Natural killer cell (primary cell): ENCODE measurements at regions not wholly inside any gene's neighbourhood (a gene's known extent, or its start where the extent isn't known, plus 50 kb on each side); places are given as distances from the start of the nearest gene placed in this dataset.

Experiments
- ATAC-seq, 3 donors: fragments of 150-1000 bp in 2 of 3; fragments of 200-7000 bp in 1 of 3; cut with Tn5 transposase; 1 replicate in 1 of 3; 2 replicates in 2 of 3; pipeline ENCODE4 v1.10.0; 2021; ENCODE audit warnings: mild to moderate bottlenecking in 2 of 3, moderate library complexity in 2 of 3
- DNase-seq, 2 donors: peaks; one replicate each; pipeline versions ENCODE4 v3.0.0 to v3.0.0-alpha.2; 2013 to 2021; ENCODE audit warnings: mixed read lengths in 1 of 2
- H3K27ac ChIP-seq: one replicate; pipeline ENCODE4 v1.5.1; 2013; ENCODE audit warnings: mild to moderate bottlenecking, low read length
- H3K27me3 ChIP-seq: one replicate; pipeline ENCODE4 v1.6.1; 2013; ENCODE audit warnings: low read length; ENCODE audit not compliant: control insufficient read depth, insufficient read depth
- H3K36me3 ChIP-seq: one replicate; pipeline ENCODE4 v1.6.1; 2013; ENCODE audit warnings: low read length; ENCODE audit not compliant: control insufficient read depth, insufficient read depth
- H3K4me1 ChIP-seq: one replicate; pipeline ENCODE4 v1.6.1; 2013; ENCODE audit warnings: low read length; ENCODE audit not compliant: control insufficient read depth, insufficient read depth
- H3K4me3 ChIP-seq: one replicate; pipeline ENCODE4 v1.5.1; 2013; ENCODE audit warnings: low read length
- H3K9me3 ChIP-seq: one replicate; pipeline ENCODE4 v1.6.1; 2013; ENCODE audit warnings: low read length; ENCODE audit not compliant: control insufficient read depth, insufficient read depth
- H3K27ac Mint-ChIP-seq, 2 donors: one replicate each; pipeline ENCODE4 v1.8.0; 2022; ENCODE audit warnings: mild to moderate bottlenecking in 2 of 2, mixed read lengths in 2 of 2, moderate library complexity in 1 of 2
- H3K27me3 Mint-ChIP-seq, 2 donors: one replicate each; pipeline ENCODE4 v1.8.0; 2022; ENCODE audit warnings: low read depth in 2 of 2, mixed read lengths in 2 of 2
- H3K36me3 Mint-ChIP-seq: one replicate; pipeline ENCODE4 v1.8.0; 2022; ENCODE audit warnings: mixed read lengths
- H3K4me1 Mint-ChIP-seq, 2 donors: one replicate each; pipeline ENCODE4 v1.8.0; 2022; ENCODE audit warnings: mixed read lengths in 2 of 2
- H3K4me3 Mint-ChIP-seq: one replicate; pipeline ENCODE4 v1.8.0; 2022; ENCODE audit warnings: mild to moderate bottlenecking, moderate library complexity, mixed read lengths
- H3K9me3 Mint-ChIP-seq, 2 donors: one replicate each; pipeline ENCODE4 v1.8.0; 2022; ENCODE audit warnings: mixed read lengths in 2 of 2
- WGBS: methylation state at CpG from one replicate; pipeline ENCODE4 v1.1.7; 2013; ENCODE audit warnings: missing lambda C conversion rate; ENCODE audit not compliant: insufficient coverage; 5-methylcytosine and 5-hydroxymethylcytosine counted together
- intact Hi-C: fragments of 100-400 bp; cut with micrococcal nuclease; formaldehyde crosslinking; loops from one replicate; pipeline ENCODE4 v1.14.2; 2022
- TF ChIP-seq, protein P1 (sequence below): fragments of 200-600 bp; IDR thresholded peaks from one replicate; pipeline ENCODE4 v1.8.0; 2022; ENCODE audit warnings: antibody characterized with exemption

DNA sequence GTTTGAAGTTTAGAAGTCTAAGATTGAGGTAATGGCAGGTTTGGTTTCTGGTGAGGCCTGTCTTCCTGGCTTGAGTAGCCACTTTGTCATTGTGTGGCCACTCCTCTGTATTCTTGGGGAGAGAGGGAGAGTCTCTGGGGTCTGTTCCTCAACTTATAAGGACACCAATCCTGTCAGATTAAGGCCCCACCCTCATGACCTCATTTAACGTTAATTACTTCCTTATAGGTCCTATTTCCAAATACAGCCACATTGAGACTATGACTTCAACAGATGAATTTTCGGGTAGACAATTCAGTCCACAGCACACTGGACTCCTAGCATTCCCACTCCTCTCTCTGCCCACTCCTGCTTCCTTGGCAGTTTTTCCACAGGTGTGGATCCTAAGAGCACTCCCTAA, 350.8 kb upstream of the CASK start:
- Mint-ChIP-seq H3K27me3 (peaks cover 4 to 9% of the 10 kb centered on the region in 2 donors), H3K27ac (no peak overlapping the region), H3K4me3 (no peak overlapping the region), H3K4me1 (no peaks in the 10 kb centered on the region), H3K9me3 (no peaks in the 10 kb centered on the region), H3K36me3 (no peaks in the 10 kb centered on the region)
- ATAC-seq: no peak
- WGBS: 96% methylated on average over 2 of the region's 2 CpGs
- Histone ChIP-seq H3K4me1 (no peaks in the 10 kb centered on the region), H3K36me3 (no peaks in the 10 kb centered on the region), H3K9me3 (no peaks in the 10 kb centered on the region), H3K27me3 (no peaks in the 10 kb centered on the region), H3K4me3 (no peak overlapping the region), H3K27ac (no peak overlapping the region)
- TF ChIP-seq, protein P1, sequence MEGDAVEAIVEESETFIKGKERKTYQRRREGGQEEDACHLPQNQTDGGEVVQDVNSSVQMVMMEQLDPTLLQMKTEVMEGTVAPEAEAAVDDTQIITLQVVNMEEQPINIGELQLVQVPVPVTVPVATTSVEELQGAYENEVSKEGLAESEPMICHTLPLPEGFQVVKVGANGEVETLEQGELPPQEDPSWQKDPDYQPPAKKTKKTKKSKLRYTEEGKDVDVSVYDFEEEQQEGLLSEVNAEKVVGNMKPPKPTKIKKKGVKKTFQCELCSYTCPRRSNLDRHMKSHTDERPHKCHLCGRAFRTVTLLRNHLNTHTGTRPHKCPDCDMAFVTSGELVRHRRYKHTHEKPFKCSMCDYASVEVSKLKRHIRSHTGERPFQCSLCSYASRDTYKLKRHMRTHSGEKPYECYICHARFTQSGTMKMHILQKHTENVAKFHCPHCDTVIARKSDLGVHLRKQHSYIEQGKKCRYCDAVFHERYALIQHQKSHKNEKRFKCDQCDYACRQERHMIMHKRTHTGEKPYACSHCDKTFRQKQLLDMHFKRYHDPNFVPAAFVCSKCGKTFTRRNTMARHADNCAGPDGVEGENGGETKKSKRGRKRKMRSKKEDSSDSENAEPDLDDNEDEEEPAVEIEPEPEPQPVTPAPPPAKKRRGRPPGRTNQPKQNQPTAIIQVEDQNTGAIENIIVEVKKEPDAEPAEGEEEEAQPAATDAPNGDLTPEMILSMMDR: no peak
- intact Hi-C loops: no loop called here
- no peak for DNase-seq

DNA sequence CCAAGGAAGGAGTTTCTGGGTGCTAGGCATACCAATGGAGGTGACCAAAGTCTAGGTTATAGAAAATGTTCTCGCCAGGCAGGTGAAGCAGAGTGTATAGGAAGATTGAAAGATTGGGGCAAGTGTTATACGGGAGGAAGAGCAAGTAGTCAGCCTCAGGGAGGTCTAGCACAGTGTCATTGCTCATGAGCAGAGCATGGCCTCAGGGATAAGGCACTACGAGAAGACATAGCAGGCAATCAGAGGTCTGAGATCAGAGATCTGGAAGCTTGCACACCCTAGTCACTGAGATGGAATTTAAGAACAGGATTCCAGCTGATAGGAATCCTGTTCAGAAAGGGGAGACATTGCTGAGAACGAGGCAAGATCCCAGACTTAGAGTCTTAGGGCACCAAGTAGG, 350.0 kb upstream of the CASK start:
- Mint-ChIP-seq H3K27me3 (peaks cover 3 to 12% of the 10 kb centered on the region in 2 donors), H3K36me3 (no peaks in the 10 kb centered on the region), H3K4me1 (no peaks in the 10 kb centered on the region), H3K4me3 (no peak overlapping the region), H3K9me3 (no peaks in the 10 kb centered on the region), H3K27ac (no peak overlapping the region)
- no peaks in the 10 kb centered on the region for H3K9me3 ChIP-seq
- intact Hi-C loops: no loop called here
- 88% methylated on average over 4 of the region's 4 CpGs for WGBS
- no peaks in the 10 kb centered on the region for H3K27me3 ChIP-seq
- no peaks in the 10 kb centered on the region for H3K4me1 ChIP-seq
- TF ChIP-seq, protein P1: no peak
- no peaks in the 10 kb centered on the region for H3K36me3 ChIP-seq
- H3K27ac ChIP-seq: no peak overlapping the region
- no peak overlapping the region for H3K4me3 ChIP-seq
- ATAC-seq: no peak
- DNase-seq: no peak

DNA sequence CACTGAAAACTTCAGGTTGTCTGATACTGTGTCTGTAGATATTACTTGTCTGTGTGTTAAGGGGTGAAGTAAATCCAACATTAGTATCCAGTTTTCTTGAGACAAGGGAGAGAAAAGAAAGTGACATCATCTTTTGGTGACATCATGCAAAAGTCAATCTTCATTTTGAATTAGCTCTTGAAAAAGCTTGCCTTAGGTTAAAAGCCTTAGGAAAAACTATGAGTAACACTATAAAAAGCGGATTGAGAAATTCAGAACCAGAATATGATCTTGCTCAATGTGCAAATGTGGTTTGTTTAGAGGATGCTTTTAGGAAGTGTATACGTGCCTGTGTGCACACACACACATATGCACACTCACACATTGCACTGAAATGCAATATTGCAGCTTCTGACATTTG, 345.8 kb upstream of the CASK start:
- Mint-ChIP-seq H3K27me3 (peaks cover 0 to 9% of the 10 kb centered on the region in 2 donors), H3K4me3 (no peak overlapping the region), H3K4me1 (no peaks in the 10 kb centered on the region), H3K36me3 (no peaks in the 10 kb centered on the region), H3K27ac (no peak overlapping the region), H3K9me3 (no peaks in the 10 kb centered on the region)
- intact Hi-C loops: no loop called here
- no CpG with 5 or more reads among the region's 2 CpGs for WGBS
- ATAC-seq: no peak
- Histone ChIP-seq H3K27ac (no peak overlapping the region), H3K36me3 (no peaks in the 10 kb centered on the region), H3K4me3 (no peak overlapping the region), H3K4me1 (no peaks in the 10 kb centered on the region), H3K9me3 (no peaks in the 10 kb centered on the region), H3K27me3 (no peaks in the 10 kb centered on the region)
- DNase-seq: no peak
- TF ChIP-seq, protein P1: no peak

DNA sequence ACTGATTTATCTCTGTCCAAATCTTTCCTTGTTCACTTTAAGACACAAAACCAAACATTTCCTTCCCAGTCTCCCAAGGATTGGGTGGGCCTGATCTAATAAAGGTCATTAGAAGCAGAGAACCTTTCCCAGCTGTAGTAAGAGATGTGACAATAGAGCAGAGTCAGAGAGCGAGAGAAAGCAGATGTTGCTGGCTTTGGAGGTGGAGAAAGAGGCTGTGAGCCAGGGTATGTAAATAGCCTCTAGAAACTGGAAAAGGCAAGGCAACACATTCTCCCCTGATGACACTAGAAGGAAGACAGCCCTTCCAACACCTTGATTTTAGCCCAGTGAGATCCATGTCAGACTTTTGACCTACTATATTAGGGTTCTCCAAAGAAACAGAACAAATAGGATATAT, 337.5 kb upstream of the CASK start:
- Mint-ChIP-seq H3K36me3 (no peaks in the 10 kb centered on the region), H3K4me1 (no peaks in the 10 kb centered on the region), H3K4me3 (no peak overlapping the region), H3K27ac (no peak overlapping the region), H3K9me3 (no peaks in the 10 kb centered on the region), H3K27me3 (no peaks in the 10 kb centered on the region)
- intact Hi-C loops: no loop called here
- H3K36me3 ChIP-seq: no peaks in the 10 kb centered on the region
- TF ChIP-seq, protein P1: no peak
- H3K27me3 ChIP-seq: no peaks in the 10 kb centered on the region
- 100% methylated on average over 1 of the region's 1 CpG for WGBS
- no peak overlapping the region for H3K27ac ChIP-seq
- H3K4me3 ChIP-seq: no peak overlapping the region
- DNase-seq (no peak), ATAC-seq (no peak)
- no peaks in the 10 kb centered on the region for H3K9me3 ChIP-seq
- H3K4me1 ChIP-seq: no peaks in the 10 kb centered on the region
